ENCODE measurements at regions not wholly inside any gene's neighbourhood (a gene's known extent, or its start where the extent isn't known, plus 50 kb on each side); places are given as distances from the start of the nearest gene placed in this dataset.
"Not testable (repeated sequence)": the region's sequence is repeated elsewhere in the genome, so short reads cannot be mapped to it uniquely, and the experiment has no call there.

DNA sequence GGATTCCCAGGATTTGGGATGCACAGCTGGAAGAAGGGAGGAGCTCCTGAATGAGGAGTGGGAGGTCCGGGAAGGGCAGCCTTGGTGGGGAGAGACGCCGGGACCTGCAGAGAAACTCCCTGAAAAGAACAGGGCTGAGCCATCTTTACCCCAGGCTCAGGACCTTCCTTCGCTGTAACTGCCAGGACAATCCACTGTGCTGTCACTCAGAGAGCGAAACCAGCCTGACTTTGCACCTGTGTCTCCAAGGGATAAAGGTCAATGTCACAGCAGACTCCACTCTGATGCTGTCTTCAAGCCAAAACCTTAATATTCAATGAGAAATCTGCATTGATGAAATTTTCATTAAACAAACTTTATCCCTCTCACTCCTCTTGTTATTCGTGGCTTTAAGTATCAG, 235.4 kb upstream of the SULF2 start:
- not testable (repeated sequence) for DNase-seq

DNA sequence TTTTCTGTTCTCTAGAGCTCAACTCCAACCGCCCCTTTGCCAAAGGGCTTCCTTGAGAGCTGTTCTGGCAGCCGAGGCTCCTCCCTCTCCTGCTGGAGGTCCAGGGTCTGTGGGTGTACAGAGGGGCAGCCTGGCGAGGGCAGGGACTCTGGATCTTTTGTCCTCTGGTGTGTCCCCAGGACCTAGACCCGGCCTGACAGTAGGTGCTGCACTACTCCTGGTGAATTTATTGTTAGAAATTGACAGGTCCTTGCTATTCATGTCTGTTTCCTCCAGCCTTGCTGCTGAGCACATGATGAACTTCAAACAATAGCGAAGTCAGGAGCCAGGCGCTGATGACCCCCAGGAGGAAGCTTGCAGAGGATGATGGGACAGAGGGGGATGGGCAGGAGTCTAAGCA, 234.7 kb upstream of the SULF2 start:
- no peak for DNase-seq

DNA sequence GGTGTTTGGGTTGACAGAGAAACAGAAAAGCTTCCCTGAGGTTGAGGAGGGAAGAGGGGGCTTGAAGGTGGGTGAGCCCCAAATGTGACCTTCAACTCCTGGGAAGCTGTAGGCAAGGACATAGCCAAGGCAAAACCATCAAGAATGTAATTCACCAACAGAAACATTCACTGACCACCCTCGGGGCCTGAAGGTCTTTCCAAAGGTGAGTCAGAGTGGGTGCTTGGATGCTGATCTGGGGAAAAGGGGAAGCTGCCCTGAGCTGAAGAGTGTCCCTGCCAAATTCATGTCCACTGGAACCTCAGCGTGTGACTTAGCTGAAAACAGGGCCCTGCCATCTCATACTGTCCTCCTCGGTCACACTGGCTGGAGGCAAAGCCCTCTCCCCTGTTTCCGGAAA, 234.2 kb upstream of the SULF2 start:
- no peak for DNase-seq

DNA sequence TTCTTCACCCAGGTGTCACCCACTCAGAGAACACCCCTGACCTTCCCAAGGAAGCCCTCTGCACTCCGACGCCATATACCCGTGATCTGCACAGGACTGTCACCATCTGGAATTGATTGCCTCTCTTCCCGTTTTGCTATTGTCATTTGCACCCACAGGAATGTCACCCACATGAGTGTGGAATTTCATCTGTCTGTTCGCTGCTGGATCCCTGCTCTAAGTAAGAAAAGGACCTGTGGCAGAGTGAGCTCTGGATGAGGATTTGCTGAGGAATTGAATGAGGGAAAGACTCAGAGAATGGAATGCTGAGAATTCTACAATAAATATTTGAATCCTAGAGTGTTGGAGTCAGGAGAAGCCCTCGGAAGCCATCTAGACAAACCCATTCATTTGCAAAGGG, 233.6 kb upstream of the SULF2 start:
- not testable (repeated sequence) for DNase-seq

DNA sequence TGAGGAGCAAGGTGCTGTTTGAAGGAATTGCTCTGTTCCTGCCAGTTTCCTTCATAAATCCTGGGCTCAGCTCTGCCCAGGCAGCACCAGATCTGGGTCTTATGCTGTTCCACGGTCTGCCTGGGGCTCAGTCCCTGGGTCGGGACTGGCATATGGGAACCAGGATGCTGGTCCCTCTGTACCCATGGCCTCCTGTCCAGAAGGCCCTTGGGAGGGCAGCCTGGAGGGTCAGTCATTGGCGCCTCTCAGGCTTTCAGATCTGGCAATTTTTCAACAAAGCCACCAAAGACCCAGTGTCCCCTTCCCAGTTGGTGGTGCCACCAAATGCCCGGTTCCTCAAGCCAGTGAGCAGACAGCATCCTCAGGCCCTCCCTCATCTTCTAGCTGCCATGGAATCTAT, 232.7 kb upstream of the SULF2 start:
- DNase-seq, result no peak

DNA sequence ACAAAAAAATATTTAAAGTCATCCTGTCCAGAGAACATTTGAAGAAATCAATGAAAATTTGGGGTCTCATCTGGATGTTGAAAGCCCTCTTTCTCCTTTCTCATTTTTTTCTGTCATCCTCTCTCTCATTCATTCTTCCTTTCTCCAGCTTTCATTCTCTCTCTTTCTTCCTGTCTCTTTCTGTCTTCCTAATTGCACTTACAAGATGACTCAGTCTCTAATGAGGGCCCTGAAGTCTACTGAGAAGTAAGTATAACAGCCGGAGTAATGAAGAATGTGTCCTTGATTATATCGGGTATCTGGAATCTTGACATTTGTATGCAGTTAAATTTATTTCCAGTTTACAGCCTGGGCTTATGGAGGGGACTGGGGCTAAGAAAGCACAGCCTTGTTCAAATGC, 232.2 kb upstream of the SULF2 start:
- no peak for DNase-seq

DNA sequence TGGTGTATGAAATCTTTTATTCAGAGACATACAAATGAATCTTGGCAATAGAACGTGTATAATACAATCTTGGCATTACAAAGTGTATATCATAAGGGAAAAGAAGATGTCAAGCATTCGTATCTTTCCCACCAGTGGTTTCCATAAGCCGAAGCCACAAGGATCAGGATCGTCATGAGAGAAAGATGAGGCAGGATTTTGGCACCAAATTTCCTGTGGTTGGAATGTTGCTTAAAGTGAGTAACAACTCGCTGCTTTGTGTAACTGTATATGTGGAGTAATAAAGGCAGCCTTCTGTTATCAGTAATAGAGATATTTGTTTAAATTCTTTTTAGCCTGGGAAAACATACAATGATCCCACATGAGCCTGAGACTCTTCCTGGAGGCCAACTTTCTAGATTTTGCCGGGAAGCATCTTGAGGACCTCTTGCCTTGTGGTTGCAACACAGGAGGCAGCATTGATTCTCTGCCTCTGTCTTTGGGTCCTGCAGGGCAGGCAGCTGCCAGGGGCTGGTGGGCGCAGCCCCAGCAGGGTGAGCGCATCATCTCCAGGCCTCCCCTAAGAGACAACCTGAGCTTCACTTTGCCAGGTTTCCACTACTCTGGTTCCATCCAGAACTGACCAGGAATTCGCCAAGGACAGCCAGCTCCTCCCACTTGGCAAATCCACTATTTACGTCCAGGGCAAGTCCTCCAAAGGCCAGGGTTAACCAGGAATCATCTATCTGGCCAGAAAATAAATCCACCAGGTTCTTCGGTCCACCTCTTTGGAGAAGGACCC, 230.9 kb upstream of the SULF2 start:
- DNase-seq, result no peak

DNA sequence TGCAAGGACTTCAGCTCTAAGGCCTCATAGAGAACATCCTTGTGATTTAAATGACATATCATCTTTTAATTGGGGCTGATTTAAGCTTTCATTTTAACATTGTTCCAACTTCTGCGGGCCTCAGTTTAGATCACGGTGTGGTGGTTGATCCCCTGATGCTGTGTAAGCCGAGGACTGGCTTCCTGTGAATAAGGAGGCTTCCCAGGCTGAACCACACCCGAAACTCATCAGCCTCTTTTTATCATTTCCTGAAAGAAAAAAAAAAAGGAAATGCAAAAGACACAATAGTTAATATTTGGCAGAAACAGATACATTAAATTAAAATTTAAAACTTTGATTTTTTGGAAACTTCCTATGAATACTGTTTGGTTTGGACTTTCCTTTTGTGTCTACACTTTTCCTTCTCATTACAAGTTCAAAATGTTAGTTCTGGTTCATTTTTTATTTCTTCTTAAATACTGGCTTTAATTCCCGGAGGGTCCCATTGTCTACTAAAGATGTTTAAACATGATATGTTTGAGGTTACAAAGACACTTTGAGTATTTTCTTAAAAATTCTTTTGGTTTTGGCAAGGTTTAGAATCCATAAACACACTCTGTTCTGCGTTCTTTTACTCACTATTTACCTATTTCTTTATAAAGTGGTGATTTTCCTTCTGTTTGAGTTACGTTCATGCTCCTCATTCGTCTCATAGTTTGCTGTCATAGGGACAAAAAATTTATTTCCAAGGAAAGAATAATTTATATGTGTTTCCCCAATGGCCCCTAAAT, 230.0 kb upstream of the SULF2 start:
- DNase-seq, result no peak

DNA sequence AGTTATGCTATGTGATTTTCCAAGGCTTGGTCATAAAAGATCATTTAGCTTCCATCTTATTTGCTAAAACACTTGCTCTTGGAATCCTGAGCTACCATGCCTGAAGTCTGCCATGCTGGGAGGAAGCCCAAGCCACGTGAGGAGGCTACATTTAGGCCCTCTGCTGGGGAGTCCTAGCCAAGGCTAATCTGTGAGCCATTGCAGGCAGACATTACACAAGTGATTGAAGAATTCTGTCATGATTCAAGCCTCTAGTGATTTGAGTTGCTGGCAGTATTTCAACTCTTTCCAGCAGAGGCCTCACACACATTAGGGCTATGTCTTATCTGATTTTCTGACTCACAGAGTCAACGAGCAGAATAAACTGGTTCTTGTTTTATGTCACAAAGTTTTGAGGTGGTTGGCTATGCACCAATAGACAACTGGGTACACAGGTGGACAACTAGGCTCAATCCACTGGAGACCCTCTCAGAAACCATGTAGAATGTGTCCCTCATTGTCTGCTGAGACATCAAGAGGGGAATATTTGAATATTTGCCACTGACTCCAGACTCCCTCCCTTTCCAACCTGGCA, 227.2 kb upstream of the SULF2 start:
- no peak for DNase-seq

DNA sequence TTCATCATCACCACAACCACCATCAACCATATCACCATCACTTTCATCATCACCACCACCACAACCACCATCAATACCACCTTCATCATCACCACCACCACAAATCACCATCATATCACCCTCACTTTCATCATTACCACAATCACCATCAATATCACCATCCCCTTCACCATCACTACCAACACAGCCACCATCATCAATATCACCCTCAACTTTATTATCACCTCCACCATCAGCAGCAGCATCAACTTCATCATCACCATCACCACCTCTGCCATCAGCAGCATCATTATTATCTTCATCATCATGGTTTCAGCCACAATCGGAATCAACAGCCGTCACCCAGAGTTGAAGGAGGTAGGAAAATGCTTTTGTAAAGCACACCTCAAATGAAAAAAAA, 225.7 kb upstream of the SULF2 start:
- no peak for DNase-seq

DNA sequence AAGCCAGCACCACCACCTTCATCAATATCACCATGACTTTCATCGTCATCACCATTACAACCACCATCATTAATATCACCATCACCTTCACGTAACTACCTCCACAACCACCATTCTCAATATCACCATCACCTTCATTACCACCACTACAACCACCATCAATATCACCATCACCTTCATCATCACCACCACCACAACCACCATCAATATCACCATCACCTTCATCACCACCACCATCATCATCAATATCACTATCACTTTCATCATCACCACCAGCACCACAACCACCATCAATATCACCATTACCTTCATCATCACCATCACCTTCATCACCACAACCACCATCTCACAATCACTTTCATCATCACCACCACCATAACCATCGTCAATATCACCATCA, 225.3 kb upstream of the SULF2 start:
- DNase-seq, result no peak

DNA sequence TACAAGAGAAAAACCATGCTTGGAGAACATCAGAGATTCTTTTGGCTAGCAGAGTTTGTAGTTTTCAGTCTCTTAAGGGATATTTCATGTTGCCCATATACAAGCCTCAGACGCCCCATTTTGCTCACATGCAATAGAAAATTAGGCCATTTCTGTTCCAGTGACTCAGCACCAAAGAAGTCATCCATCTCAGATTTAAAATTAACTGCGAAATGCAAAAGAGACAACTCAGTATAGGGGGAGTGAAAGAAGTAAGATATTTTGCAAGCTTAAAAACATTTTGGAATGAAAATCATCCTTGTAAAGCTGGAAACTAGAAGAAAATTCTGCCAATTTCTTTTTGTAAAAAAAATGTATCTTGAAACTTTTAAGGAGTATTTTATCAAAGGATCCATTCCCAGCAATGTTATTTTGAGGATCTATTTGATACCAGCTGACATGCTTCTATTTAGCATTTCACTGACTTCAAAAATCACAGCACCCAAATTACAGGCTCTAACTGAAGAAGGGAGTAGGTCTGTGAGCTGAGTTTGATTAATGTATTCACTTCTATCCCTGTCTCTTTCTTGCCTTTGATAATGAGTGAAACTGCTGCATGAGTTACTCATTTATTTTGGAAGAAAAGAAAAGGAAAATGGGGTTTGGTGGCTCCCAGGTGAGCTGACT, 223.7 kb upstream of the SULF2 start:
- DNase-seq, result no peak

DNA sequence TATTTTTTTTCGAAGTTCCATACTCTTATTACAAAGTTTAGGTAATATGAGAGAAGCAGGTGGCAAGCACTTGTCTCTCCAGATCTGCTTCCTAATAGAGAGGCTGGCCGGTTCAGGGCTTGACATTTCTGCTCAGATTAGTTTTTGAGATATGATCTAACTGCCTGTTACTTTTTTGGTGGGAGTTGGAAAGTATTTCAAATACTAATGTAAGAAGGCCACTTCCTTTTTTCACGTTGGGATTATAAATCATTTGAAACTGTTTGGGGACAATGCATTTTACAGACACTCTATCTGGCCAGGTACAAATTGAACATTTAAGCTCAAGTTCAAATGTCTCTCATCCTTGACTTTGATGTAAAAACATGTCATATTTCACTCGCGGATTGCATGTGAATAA, 222.1 kb upstream of the SULF2 start:
- DNase-seq, result no peak

DNA sequence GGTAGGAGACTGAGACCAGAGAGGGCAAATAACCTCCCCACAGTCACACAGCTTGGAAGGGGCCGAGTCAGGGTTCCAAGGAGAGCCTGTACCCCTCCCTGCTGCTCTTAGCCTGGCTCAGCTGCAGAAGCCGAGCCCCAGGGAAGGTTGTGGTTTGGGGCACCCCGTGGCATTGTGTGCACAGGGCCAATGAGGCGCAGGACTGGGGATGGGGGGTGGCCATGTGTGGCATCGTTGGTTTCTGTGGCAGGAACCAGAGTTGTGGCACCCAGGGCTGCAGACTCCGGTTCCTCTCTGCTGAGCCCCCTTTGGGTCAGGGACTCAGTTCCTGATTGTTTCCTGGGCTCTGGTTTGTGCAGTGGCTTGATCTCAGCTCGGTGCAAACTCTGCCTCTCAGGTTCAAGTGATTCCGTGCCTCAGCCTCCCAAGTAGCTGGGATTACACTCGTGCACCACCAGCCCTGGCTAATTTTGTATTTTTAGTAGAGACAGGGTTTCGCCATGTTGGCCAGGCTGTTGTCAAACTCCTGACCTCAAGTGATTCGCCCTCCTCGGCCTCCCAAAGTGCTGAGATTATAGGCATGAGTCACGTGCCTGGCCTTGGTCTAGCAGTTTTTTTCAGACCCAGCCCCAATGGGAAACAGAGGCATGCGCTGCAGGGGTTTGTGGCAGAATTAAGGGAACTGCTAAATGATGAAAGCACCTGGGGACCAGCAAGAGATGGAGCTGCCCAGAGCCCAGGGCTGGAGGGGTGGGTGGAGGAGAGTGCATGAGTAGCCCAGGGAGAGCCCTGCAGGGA, 221.0 kb upstream of the SULF2 start:
- no peak for DNase-seq

DNA sequence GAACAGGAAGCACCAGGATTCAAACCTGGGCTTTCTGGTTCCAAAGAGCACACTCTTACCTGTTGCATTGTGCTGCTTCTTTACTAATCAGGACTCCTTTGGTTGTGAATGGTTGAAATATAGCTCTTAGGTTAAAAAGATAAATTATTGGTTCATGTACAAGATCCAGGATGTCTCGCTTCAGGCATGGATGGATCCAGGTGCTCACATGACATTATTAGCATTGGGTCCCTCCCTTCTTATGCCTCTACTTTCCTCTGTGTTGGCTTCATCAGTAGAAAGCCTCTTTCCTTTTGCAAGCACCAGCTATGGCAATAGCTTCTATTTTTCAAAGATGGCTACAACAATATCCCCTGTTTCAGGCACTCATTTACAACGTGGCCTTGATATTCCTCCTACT, 217.7 kb upstream of the SULF2 start:
- DNase-seq, result no peak

DNA sequence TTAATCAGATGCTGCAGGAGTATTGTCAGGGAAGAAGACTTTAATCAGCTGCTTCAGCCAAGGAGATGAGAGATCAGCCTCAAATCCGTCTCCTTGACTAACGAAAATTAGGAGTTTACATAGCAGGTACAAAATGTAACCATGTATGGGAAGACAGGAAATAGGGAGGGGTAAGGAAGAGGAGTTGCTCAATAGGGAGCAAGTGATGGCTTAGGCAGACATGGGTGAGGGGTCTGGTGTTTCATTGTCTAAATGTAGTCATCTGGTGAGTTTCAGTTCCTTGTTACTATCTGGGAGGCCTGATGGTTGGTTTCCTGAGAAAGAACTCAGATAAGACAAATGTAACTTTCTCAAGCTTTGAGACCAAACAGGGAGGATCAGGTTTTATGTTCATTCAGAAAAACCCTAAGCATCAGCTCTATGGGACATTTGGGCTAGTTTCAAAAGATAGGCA, 217.3 kb upstream of the SULF2 start:
- no peak for DNase-seq

DNA sequence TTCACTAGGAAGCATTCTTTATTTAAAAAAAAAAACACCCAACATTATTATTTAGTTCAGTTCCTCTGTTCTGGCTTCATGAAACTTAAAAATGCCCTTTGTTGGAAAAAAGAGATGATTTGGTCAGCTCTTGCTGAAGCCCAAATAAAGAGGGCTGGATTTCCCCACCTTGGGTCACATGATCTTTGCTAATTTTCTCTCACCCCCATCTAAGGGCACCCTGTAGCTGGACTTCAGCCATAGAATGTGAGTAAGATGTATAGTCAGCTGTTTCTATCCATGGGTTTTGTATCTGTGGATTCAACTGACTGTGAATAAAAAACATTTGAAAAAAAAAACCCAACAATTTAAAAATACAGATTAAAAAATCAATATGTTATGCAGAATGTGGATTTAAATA, 213.9 kb upstream of the SULF2 start:
- DNase-seq, result no peak

DNA sequence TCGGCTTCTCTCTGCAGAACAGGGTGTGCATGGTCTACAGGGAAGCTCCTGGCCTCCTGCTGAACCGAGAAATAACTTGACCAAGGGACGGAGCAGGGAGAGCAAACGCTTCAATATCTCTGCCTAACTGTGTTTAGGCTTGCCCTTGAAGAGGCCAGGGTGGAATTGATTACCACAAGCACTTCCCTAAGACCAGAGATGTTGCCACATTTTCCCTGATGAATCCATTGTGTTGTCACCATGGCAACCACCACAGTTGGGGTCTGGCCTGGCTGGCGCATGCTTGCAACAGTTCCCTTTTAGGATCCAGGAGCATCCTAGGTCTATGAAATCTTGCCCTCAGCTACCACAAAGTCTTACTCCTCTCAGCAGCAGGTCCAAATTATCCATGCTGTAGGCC, 213.5 kb upstream of the SULF2 start:
- no peak for DNase-seq

DNA sequence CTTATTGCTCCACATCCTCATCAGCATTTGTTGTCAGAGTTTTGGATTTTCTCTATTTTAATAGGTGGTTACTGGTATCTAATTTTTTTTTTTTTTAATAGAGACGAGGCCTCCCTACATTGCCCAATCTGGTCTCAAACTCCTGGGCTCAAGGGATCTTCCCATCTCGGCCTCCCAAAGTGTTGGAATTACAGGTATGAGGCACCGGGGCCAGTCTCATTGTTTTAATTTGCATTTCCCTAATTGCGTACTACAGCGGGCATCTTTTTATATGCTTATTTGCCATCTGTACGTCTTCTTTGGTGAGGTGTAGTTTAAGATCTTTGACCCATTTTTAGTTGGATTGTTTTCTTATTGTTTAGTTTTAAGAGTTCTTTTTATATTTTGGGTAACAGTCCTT, 210.4 kb upstream of the SULF2 start:
- DNase-seq, result no peak

DNA sequence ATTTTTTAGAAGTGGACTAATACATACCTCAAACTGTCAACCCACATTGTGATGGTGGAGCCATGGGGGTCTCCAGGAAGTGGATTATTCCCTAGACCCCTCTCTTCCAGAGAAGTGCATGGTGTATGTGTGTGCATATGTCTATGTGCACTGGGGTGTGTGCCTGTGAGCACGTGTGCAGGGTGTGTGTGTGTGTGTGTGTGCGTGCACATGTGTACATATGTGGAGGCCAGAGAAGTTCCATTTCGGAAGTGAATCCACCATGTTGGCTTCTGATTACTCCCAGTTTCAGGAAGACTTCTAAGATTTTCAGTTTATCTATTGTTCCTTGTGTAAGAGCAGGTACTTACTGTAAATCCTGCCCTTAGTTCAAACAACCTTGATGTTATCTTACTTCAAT, 208.5 kb upstream of the SULF2 start:
- DNase-seq, result no peak

DNA sequence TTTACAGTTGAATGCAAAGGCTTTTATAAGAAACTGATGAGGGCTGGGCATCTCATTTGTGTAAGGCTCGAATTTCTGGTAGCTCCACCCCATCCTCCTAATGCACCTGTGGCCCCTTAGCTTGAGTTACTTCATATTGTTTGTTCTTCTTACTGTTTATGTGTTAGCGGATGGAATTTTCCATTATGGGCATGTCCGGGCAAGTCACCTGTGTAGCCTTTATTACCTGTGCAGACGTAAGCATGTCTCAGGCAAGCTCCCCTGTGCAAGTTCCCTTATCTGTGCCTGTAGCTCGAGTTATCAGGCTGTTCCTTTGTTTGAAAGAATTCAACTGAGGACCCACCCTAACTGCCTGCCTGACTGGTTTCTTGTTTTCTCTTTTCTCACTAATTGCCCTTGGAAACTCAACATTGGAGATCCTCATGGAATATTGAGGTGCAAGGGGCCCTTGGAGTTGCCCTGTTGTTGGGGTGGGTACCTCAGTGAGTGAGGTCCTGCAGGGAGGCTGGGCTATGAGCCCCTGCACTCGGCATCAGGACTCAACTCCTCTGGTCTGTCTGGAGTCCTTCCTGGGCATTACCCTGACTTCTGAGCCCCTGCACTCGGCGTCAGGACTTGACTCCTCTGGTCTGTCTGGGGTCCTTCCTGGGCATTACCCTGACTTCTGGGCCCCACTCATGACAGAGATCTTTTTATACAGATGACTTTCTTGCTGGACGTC, 207.9 kb upstream of the SULF2 start:
- DNase-seq, result no peak

DNA sequence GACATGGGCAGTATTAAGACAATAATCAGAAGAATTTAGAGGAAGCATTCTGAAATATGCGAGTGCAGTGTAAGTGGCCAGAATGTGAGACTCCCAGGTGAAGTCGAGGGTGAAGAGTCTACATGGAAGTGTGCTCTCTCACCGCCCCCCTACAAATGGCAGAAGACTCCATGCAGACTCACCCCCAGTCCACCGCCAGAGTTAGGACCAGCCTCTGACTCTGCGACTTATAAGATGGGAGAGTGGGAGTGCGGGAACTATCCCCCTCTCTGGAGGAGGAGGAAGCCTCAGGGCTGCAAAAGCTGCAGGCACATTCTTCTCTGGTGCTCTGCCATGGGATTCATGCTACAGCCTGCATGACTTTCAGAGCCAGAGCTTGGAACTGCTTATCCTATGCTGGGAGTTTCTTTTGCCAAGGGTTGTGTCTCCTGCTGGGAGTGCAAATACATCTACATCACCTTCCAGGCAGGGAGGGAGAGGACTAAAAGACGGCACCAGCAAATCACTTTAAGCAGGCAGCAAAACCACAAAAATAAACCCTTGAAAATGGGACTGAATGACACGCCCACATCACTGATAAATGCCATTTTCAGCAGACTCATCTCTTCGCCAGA, 206.7 kb upstream of the SULF2 start:
- DNase-seq, result no peak
